Forelimb muscle (tissue), 1 donor: ENCODE measurements at regions not wholly inside any gene's neighbourhood (a gene's known extent, or its start where the extent isn't known, plus 50 kb on each side); places are given as distances from the start of the nearest gene placed in this dataset.

Source experiments
- DNase-seq: peaks from one replicate; pipeline ENCODE4 v3.0.0-alpha.2; 2013; ENCODE audit warnings: low read depth

DNA sequence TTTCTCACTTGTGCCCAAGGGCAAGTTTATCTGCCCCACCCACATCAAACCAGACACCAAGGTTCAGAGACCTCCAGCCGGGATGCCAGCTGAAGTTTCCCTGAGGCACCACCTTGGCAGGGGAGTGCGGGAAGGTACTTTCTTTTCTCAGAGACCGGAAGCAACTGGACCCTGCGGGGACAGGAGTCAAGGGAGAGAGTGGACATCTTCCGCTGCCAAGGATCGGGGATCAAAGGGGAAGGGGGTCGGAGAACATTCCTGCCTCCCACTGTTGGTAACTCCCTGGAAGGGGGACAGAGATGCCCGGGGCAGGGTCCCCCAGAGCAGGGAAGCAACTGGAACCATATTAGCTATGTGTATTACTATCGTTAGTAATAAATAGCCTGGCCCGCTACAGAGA is 161.8 kb downstream of the DICER1 start:
- DNase-seq = no peak

DNA sequence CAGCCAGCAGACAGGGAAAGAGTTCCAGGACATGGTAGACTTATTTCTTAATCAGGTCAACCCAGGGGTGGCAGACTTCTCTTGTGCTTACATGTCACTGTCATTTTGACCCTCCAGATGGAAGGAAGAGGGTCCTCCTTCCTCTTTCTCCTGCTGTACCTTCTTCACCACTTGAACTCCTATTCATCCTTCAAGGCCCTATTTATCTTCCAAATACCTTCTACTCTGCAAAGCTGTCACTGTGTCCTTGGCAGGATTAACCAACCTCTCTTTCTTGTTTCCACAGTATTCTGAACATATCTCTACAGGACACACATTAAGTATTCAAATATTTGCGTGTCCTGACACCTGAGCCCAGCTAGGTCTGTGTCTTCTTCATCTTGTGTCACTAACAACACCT is 163.1 kb downstream of the DICER1 start:
- DNase-seq = no peak

- no peak for DNase-seq
Observed at GRCh38 chr14:94992046-94992445, 165.3 kb downstream of the DICER1 start.

- DNase-seq = no peak
Observed at GRCh38 chr14:94989946-94990345, 167.4 kb downstream of the DICER1 start.

- DNase-seq = no peak
Observed at GRCh38 chr14:94989417-94989816, 167.9 kb downstream of the DICER1 start.

DNA sequence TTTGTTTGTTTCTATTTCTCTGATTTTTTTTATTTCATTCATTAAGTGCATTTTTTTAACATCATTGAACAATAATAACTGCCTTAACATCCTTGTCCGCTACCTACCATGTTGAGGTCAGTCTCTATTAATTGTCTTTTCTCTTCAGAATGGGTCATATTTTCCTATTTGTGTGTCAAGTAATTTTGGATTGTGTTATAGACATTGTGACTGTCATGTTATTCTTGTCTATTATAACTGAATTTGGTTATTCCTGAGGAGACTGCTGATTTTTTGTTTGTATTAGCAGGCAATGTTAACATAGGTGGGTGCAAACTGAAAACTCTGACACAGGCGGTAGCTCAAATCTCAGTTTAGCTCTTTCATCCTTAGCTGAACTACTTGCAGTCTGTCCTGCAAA is 169.9 kb downstream of the DICER1 start:
- no peak for DNase-seq

DNA sequence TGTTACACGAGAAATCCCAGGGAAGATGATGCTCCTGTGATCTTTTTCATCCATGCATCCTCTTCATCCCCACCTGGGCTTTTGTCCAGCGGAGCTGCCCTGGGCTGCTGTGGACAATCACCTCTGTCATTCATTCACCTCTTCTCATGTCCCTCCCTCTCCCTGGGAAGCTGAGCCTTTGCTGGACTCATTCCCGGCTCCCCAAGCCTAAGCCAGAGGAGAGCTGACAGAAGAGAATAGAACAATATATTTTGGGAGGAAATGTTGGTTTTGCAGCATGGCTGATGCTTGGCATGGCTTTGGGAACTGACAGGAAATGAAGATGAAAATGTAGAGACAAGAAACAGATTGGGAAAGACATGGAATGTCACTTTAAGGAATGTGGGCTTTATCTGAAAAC is 177.4 kb downstream of the DICER1 start:
- DNase-seq = no peak

DNA sequence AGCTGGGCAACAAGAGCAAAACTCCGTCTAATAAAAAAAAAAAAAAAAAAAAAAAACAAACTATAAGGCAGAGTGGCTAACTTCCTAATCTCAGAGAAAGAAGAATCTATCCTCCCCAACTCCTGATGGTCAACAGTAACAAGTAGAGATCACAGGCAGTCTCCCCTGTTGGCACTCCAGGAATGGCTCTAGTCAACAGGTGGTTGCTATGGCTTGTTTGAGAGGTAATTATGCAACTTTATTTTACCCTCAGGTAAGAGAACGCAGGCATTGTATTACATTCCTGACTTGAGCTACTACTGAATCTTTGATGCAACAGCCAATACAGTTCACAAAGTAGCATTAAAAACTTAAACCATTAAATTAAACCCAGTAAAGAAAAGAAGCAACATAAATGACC is 180.3 kb downstream of the DICER1 start:
- DNase-seq = no peak

GRCh38 chr14:94975366-94975765 is 182.0 kb downstream of the DICER1 start:
- no peak for DNase-seq

GRCh38 chr14:94974893-94975292 is 182.4 kb downstream of the DICER1 start:
- DNase-seq = no peak

- DNase-seq = no peak
Observed at GRCh38 chr14:94974422-94974821, 182.9 kb downstream of the DICER1 start.

- DNase-seq = peak; percentile 87
Observed at GRCh38 chr14:94971750-94972149, 185.6 kb downstream of the DICER1 start.

DNA sequence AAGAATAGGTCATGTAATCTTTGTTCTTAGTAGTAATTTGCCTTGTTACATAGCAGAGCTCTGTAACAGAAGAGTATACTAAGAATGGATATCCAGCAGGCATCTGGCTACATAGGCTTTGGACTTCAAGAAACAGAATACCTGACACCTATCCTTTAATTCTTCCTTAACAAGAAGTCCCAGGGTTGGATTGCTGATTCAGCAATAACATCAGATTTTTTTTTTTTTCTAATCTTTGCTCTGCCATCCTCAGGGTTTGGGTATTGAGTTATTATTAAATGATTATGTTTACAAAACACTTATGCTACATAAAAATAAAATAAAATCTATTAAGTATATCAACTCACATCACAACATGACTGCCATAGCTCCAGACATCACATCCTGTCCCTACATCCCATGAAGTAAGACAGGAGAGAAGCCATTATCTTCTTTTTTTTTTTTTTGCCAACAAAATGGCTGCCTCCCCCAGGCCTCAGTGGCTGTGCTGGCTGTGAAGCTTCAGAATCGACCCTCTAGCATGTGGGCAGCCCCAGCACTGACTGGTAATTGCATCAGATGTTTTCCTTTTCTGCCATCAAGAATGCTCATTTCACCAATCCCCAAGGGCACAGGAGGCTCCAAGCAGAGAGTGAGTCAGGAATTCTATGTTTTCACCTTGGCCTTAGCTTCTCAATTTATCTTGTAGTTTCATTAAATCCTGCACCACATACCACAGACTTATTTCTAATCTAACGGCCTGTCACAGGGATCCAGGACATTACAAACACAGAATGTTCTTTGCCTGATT is 186.2 kb downstream of the DICER1 start:
- peak; percentile 4 for DNase-seq

- DNase-seq = no peak
Observed at GRCh38 chr14:94969766-94970165, 187.6 kb downstream of the DICER1 start.

DNA sequence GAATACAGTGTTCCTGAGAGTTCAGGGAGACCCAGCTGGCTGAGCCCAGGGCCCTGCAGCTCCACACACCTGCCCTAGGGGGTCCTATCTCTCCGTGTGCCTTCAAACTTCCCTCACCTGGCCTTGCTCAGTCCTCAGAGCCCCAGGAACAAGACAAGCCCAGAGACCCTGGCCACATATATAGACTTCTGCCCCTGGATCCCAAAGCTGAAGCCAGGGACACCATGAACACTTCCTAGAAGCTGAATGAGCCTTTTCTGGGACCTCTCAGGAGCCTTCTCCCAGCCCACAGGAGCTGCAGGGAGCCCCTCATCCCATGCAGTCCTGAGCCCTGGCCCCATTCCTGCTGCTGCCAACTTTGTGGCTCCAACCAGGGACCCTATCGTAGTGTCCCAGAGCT is 190.5 kb downstream of the DICER1 start:
- DNase-seq = no peak

GRCh38 chr14:94966344-94966743 is 191.0 kb downstream of the DICER1 start:
- DNase-seq = no peak

DNA sequence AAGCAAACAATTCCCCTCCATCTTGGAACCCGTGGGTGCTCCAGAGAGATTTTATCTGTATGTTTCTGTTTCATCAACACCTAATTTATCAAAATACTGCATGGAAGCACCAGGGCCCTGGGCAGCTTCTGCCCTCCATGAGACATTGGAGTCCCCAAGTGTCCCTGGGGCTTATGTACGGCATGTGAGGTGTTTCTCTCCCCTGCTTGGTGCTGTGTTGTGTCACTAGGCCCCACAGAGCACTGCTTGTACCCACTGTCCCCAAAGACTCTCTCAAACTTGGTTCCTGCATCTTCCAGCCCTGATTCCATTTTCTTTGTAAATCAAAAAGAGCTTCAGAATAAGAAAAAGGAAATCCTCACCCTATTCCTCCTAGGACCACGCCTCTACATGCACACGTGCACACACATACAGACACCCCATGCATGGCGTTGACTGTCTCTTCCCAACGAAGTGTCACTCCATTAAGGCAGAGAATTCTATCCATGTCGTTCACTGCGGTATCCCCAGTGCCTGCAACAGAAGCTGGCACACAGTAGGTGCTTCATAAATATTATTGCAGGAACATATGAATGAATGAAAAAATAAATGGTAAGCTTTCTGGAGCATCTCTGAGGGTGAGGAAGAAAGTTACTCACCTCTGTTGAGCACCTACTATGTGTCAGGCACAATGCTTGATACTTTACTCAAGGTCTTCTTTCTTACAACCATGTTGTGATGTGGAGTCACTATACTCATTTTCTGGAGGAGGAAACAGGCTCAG is 191.6 kb downstream of the DICER1 start:
- DNase-seq = no peak

DNA sequence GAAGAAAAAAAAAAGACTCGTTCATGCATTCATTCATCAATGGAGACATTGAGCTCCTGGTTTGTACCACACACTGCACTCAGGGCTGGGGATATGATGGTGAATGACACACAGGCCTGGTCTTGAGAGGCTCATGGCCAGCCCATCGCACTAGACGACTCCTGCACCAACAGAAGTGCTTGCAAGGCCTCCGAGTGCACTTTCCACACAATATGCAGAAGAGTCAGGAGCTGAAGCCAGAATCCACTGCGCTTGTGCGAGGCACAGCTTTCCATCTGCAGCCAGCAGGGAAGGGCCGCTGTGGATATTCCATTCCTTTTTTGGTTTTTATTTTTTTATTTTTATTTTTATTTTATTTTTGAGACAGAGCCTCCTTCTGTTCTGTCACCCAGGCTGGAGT is 192.4 kb downstream of the DICER1 start:
- no peak for DNase-seq

GRCh38 chr14:94964181-94964580 is 193.1 kb downstream of the DICER1 start:
- DNase-seq = no peak

DNA sequence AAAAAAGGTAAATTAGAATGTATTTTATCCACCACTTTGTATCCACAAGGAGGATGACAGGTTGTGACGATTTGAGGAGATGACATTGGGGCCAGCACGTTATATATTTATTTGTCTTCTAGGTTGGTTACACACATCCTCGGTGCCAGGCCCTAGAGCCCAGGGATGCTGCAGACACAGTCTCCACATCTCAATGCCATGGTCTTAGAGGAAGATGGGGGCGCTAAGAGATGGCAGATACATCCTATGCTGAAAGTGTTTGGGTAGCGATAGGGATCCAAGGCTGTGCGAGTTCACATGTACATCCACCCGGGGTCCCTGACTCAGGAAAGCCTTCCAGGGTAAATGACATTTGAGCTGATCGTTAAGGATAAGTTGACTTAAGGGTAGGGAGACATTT is 193.1 kb upstream of the GSC start:
- DNase-seq = no peak

- DNase-seq = no peak
Observed at GRCh38 chr14:94962166-94962575, 192.3 kb upstream of the GSC start.

- DNase-seq = no peak
Observed at GRCh38 chr14:94961386-94962165, 191.7 kb upstream of the GSC start.
